Stomach (tissue), 4 donors: ENCODE measurements at regions not wholly inside any gene's neighbourhood (a gene's known extent, or its start where the extent isn't known, plus 50 kb on each side); places are given as distances from the start of the nearest gene placed in this dataset.

Experiments used
- CTCF ChIP-seq, 7 experiments: fragments of 450-650 bp in 4 of 7; fragments of 200-600 bp in 3 of 7; sonication (generic) in 3 of 7; IDR thresholded peaks; one replicate each; pipeline ENCODE4 v1.5.1; 2016 to 2019; ENCODE audit warnings: antibody characterized with exemption in 7 of 7, control low read depth in 2 of 7, mild to moderate bottlenecking in 1 of 7
- EP300 ChIP-seq: sonication (generic); formaldehyde crosslinking; IDR thresholded peaks from one replicate; pipeline ENCODE4 v1.6.1; 2017; ENCODE audit warnings: antibody characterized with exemption
- POLR2A ChIP-seq, 4 donors: fragments of 450-650 bp; IDR thresholded peaks; one replicate each; pipeline ENCODE4 v1.6.1; 2016; ENCODE audit warnings: antibody characterized with exemption in 4 of 4, control low read depth in 2 of 4, mild to moderate bottlenecking in 1 of 4, moderate library complexity in 1 of 4
- POLR2AphosphoS5 ChIP-seq, 3 donors: sonication (generic); formaldehyde crosslinking; IDR thresholded peaks; one replicate each; pipeline ENCODE4 v1.6.1; 2016; ENCODE audit warnings: antibody characterized with exemption in 3 of 3

- no peak for TF ChIP-seq CTCF (IDR thresholded peaks at IDR 0.05)
- no peak for TF ChIP-seq POLR2A (IDR thresholded peaks at IDR 0.05)
- TF ChIP-seq EP300: no peak
- TF ChIP-seq POLR2AphosphoS5 (IDR thresholded peaks at IDR 0.05): no peak
These were observed 282.5 kb upstream of the AMIGO2 start for GRCh38 chr12:47362126-47362705.
